ENCODE measurements at regions not wholly inside any gene's neighbourhood (a gene's known extent, or its start where the extent isn't known, plus 50 kb on each side); places are given as distances from the start of the nearest gene placed in this dataset.

- TF ChIP-seq CTCF (IDR thresholded peaks at IDR 0.05) (no peak), POLR2A (IDR thresholded peaks at IDR 0.05) (no peak)
These were observed 232.6 kb upstream of the TPM1 start for GRCh38 chr15:62809968-62810260.

Measured in body of pancreas (tissue), 4 donors.